Activated naive CD8-positive, alpha-beta T cell treated with anti-CD3 and anti-CD28 coated beads, Interleukin-2, amount 50 U/mL, for 24 hours (primary cell): ENCODE measurements at regions not wholly inside any gene's neighbourhood (a gene's known extent, or its start where the extent isn't known, plus 50 kb on each side); places are given as distances from the start of the nearest gene placed in this dataset.

Source experiments
- ATAC-seq: fragments of 150-1000 bp; cut with Tn5 transposase; one replicate; pipeline ENCODE4 v1.10.0; 2021
- DNase-seq: peaks from one replicate; pipeline ENCODE4 v3.0.0; 2021
- H3K27ac Mint-ChIP-seq: one replicate; pipeline ENCODE4 v1.8.0; 2021; ENCODE audit warnings: mild to moderate bottlenecking, mixed read lengths
- H3K27me3 Mint-ChIP-seq: one replicate; pipeline ENCODE4 v1.8.0; 2021; ENCODE audit warnings: mixed read lengths
- H3K36me3 Mint-ChIP-seq: one replicate; pipeline ENCODE4 v1.8.0; 2021; ENCODE audit warnings: low read depth, mixed read lengths
- H3K4me1 Mint-ChIP-seq: one replicate; pipeline ENCODE4 v1.8.0; 2021; ENCODE audit warnings: mixed read lengths
- H3K4me3 Mint-ChIP-seq: one replicate; pipeline ENCODE4 v1.8.0; 2021; ENCODE audit warnings: mild to moderate bottlenecking, moderate library complexity, mixed read lengths
- H3K9me3 Mint-ChIP-seq: one replicate; pipeline ENCODE4 v1.8.0; 2021; ENCODE audit warnings: mixed read lengths

GRCh38 chr22:22946131-22946530, 58.5 kb downstream of the IGLL5 start:
- DNase-seq: no peak
- ATAC-seq: no peak
- H3K4me3 Mint-ChIP-seq: no peak overlapping the region
- peaks cover 9% of the 10 kb centered on the region for H3K27me3 Mint-ChIP-seq
- no peak overlapping the region for H3K27ac Mint-ChIP-seq
- no peaks in the 10 kb centered on the region for H3K9me3 Mint-ChIP-seq
- no peaks in the 10 kb centered on the region for H3K36me3 Mint-ChIP-seq
- H3K4me1 Mint-ChIP-seq: peaks cover 11% of the 10 kb centered on the region

DNA sequence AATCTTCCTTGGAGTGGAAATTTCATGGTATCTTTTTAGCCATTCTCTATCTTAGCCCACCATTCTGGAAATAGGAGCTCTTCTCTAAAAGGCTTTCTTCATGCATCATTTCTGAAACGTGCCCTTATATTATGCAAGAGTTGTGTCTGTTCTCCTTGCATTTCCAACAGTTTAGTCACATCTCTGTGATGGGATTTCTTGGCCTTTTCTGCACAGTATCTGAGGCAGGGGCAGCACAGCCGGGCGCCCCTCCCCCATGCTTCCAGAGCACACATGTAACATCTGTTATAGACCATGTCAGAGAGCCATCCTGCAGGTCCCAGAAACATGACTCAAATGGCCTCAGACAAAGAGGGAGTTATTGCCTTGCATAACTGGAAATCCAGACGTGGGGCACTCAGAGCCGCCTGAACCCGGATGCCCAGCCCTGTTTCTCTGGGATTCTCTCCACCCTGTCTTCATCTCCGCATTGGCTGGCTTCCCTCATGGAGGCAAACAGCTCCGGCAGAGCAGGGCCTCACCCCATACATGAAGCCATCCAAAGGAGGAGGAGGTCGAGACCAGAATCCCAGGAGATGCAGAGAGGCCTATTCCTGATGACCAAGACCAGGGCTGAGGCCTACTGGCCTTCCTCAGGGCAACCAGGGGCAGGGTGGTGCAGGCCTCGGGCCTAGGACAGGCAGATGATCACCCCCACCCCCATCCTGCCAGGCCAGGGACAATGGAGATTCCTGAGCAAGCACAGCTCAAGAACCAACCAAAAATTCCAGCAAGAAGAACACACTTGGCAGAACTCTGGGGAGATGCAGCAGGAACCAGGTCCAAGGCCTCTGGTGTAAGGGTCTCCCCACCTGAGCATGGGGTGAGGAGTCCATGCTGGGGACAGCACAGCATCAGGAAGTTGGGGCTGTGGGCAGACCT, 61.3 kb downstream of the IGLL5 start:
- Mint-ChIP-seq H3K36me3 (no peaks in the 10 kb centered on the region), H3K9me3 (no peaks in the 10 kb centered on the region), H3K4me1 (peaks cover 15% of the 10 kb centered on the region), H3K27me3 (peaks cover 23% of the 10 kb centered on the region), H3K27ac (no peak overlapping the region), H3K4me3 (no peak overlapping the region)
- ATAC-seq: no peak
- DNase-seq: no peak

- H3K27me3 Mint-ChIP-seq: peaks cover 31% of the 10 kb centered on the region
- H3K4me1 Mint-ChIP-seq: peaks cover 13% of the 10 kb centered on the region
- ATAC-seq: no peak
- no peaks in the 10 kb centered on the region for H3K9me3 Mint-ChIP-seq
- H3K36me3 Mint-ChIP-seq: no peaks in the 10 kb centered on the region
- DNase-seq: no peak
- H3K27ac Mint-ChIP-seq: no peak overlapping the region
- H3K4me3 Mint-ChIP-seq: no peak overlapping the region
These were observed 62.3 kb downstream of the IGLL5 start for GRCh38 chr22:22949953-22950352.

DNA sequence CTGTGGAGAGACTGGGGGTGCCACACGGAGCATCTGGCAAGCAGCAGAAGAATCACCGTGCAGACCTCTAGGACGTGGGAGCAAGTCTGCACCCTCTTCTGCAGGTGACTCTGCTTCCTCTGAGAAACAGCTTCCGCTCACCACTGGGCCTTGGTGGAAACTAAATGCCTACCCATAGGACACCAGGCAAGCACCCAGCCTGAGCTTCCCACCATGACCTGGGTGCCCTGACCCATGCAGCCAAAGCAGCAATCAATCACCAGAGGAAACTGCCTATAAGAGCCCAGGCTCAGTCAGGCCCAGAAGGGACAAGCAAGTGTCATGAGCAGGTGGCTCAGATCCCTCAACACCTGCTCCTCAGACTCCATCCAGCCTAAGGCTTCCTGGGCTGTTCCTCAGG, 63.4 kb downstream of the IGLL5 start:
- ATAC-seq (no peak), DNase-seq (no peak)
- Mint-ChIP-seq H3K9me3 (no peaks in the 10 kb centered on the region), H3K4me3 (no peak overlapping the region), H3K4me1 (peaks cover 13% of the 10 kb centered on the region), H3K27ac (no peak overlapping the region), H3K36me3 (no peaks in the 10 kb centered on the region), H3K27me3 (peaks cover 36% of the 10 kb centered on the region)

DNA sequence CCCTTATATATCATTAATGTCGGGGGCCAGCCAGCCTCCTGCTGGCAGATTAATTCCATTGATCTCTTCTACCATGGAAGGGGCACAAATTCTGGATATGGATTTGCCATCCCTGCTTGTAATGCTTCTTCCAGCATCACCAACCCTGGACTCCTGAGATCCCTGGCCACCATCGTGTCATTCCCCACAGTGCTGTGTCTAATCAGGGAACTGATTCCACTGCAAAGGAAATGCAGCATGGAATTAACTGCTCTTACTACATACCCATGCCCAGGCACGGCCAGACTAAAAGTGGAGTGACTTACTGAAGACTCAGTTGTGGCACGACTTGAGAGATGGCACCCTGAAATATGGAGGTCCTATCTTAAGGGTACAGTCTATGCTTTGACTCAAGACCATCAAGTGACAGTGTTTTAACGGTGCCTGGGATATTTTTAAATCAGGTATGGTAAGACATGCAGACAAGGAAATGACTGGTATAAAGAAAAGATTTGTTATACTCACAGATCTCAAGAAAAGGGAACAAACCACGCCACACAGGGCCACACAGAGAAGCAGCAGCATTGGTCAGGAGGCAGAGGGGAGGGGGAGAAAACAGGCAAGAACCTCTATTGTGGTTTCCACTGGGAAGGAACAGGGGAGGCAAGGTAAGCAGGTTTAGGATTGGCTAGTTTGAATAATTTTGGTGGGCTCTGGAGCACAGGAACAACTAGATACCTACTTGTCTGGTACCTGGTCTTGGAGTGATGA, 65.1 kb downstream of the IGLL5 start:
- Mint-ChIP-seq H3K36me3 (no peaks in the 10 kb centered on the region), H3K4me1 (peaks cover 8% of the 10 kb centered on the region), H3K27ac (no peak overlapping the region), H3K9me3 (no peaks in the 10 kb centered on the region), H3K27me3 (peaks cover 36% of the 10 kb centered on the region), H3K4me3 (no peak overlapping the region)
- DNase-seq (no peak), ATAC-seq (no peak)

DNA sequence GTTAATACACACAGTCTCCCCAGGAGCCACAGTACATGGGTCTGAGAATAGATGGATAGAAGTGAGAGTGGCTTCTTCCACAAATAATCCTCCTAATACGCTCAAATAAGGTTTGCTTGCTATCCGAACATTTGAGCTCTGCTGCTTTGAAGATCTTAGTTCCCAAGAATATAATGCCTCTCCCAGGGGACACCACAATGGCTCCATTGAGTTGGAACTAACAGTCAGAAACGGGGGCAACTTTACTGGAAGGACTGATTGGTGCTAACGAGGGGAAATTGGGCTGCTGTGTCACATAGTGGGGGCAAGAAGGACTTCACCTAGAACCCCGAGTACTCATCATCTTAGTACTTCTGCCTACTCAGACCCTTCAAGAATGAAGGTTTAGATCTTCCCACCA, 66.2 kb downstream of the IGLL5 start:
- no peak overlapping the region for H3K4me3 Mint-ChIP-seq
- no peaks in the 10 kb centered on the region for H3K36me3 Mint-ChIP-seq
- peaks cover 38% of the 10 kb centered on the region for H3K27me3 Mint-ChIP-seq
- H3K4me1 Mint-ChIP-seq: peaks cover 8% of the 10 kb centered on the region
- H3K27ac Mint-ChIP-seq: no peak overlapping the region
- no peaks in the 10 kb centered on the region for H3K9me3 Mint-ChIP-seq
- no peak for DNase-seq
- no peak for ATAC-seq

- peak; percentile 58 for DNase-seq
- H3K27me3 Mint-ChIP-seq: peaks cover 40% of the 10 kb centered on the region
These were observed 67.0 kb downstream of the IGLL5 start for GRCh38 chr22:22954656-22955055.

GRCh38 chr22:22955276-22955798, 67.7 kb downstream of the IGLL5 start:
- DNase-seq (no peak), ATAC-seq (no peak)
- Mint-ChIP-seq H3K4me1 (peaks cover 8% of the 10 kb centered on the region), H3K27me3 (peaks cover 38% of the 10 kb centered on the region), H3K36me3 (no peaks in the 10 kb centered on the region), H3K27ac (no peak overlapping the region), H3K4me3 (no peak overlapping the region), H3K9me3 (no peaks in the 10 kb centered on the region)

More at GRCh38 chr22:22954656-22955055, 67.0 kb downstream of the IGLL5 start:
- Mint-ChIP-seq H3K27ac (no peak overlapping the region), H3K4me1 (peaks cover 8% of the 10 kb centered on the region), H3K9me3 (no peaks in the 10 kb centered on the region), H3K36me3 (no peaks in the 10 kb centered on the region), H3K4me3 (no peak overlapping the region)
- ATAC-seq: peak; percentile 26

DNA sequence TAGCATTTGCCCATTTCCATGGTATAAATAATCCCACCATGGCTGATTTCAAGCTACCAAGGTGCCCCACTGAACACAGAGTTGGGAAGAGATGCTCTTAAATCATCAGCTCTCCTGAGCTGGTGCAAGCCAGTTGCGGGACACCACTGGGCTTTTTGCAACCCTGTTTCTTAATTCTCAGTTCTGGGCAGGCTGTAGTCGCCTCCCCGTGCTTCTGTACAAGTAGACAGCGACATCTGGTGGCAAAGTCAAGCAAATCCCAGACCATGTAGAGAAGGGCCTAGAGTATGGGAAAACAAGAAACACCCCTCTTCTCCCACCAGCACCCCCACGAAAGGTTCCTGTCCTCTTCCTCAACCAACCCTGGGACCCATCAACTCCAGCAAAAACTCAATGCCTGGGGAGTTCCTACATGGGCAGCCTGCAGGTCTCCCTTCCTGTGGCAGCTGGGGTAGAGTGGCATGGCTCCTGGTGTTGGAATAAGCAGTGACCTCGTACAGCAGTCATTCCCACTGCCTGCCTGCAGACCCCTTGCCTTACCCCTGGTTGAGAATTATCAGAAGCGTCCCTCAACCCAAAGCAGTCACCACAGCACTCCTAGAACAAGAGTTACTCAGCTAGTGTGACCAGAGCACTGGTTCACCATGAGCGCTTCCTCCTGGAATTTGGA, 68.4 kb downstream of the IGLL5 start:
- Mint-ChIP-seq H3K4me3 (no peak overlapping the region), H3K27ac (no peak overlapping the region), H3K9me3 (peaks cover under 1% of the 10 kb centered on the region), H3K4me1 (peaks cover 8% of the 10 kb centered on the region), H3K36me3 (no peaks in the 10 kb centered on the region), H3K27me3 (peaks cover 41% of the 10 kb centered on the region)
- ATAC-seq (peak; percentile 77), DNase-seq (peak; percentile 65)

DNA sequence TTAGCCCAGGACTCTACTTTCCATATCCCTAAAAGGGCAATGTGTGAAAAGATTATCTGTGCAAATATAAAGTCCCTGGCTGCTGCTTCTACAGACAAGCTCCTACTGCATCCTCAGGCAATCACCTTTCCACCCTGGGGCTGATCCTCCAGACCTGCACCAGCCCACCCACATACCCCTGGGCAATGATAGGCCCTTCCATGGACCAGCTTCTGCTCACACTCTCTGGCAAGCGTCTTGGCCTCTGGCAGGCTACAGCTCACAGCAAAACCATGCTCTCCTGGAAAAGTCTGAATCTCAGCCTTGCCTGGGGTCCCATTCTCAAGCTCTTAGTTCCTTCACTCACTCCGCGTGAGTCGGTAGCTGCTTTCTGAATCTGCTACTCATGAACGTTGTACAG, 69.5 kb downstream of the IGLL5 start:
- Mint-ChIP-seq H3K36me3 (no peaks in the 10 kb centered on the region), H3K27me3 (peaks cover 38% of the 10 kb centered on the region), H3K4me1 (peaks cover 5% of the 10 kb centered on the region), H3K4me3 (no peak overlapping the region), H3K9me3 (peaks cover 12% of the 10 kb centered on the region), H3K27ac (no peak overlapping the region)
- ATAC-seq (no peak), DNase-seq (no peak)

DNA sequence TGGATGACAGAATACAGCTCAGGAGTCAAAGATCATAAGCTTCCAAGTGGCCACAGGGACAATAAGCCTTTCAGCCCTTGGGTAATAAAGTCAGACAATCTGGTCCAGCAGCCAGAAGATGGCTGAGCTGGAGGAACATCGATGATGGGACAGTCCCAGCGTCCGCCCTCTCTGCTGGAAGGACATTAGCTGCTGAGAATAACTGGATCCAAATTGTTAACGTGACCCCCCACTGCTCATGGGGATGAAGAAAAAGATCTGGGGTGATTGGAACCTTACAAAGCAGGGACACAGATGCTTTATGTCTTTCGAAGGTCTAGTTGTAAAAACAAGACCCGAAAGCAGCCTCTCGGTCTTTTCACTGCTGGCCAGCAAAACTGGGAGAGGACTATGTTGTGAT, 71.0 kb downstream of the IGLL5 start:
- H3K4me3 Mint-ChIP-seq: no peak overlapping the region
- DNase-seq: no peak
- H3K9me3 Mint-ChIP-seq: peaks cover 12% of the 10 kb centered on the region

DNA sequence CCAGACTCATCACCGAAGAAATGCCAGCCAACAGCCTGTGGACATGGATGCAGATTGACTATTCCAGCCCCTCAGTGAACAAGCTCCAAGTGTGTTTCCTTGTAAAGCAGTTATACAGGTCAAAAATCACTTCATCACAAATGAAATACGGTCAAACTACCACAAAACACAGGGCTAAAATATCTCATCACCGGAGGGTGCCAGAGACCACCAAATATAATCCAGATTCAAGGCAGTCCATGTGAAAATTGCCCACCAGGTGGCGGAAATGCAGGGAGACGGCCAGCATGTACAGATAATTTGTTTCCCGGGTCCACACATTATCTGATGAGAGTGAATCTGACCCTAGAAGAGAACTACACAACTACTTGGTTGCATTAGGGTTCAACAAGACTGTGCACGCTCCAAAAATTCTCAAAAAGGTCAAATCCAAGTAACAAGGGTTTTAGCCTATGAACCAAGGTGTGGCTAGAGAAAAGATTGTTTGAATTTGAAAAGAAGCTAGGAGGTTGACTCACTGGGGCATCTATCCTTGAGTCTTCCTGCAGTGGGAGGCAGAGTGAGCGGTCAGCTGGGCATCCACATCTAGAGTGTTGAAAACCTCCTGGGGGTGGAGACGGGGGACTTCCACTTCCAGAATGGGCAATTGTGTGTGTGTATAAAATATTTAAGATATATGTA, 71.7 kb downstream of the IGLL5 start:
- Mint-ChIP-seq H3K27ac (no peak overlapping the region), H3K9me3 (peaks cover 12% of the 10 kb centered on the region), H3K27me3 (peaks cover 31% of the 10 kb centered on the region), H3K4me1 (no peaks in the 10 kb centered on the region), H3K4me3 (no peak overlapping the region), H3K36me3 (no peaks in the 10 kb centered on the region)
- peak; percentile 79 for DNase-seq
- ATAC-seq: peak; percentile 51

More for the DNA sequence above, 71.0 kb downstream of the IGLL5 start:
- H3K27me3 Mint-ChIP-seq: peaks cover 31% of the 10 kb centered on the region
- H3K4me1 Mint-ChIP-seq: peaks cover 4% of the 10 kb centered on the region
- no peaks in the 10 kb centered on the region for H3K36me3 Mint-ChIP-seq
- no peak for ATAC-seq
- H3K27ac Mint-ChIP-seq: no peak overlapping the region

DNA sequence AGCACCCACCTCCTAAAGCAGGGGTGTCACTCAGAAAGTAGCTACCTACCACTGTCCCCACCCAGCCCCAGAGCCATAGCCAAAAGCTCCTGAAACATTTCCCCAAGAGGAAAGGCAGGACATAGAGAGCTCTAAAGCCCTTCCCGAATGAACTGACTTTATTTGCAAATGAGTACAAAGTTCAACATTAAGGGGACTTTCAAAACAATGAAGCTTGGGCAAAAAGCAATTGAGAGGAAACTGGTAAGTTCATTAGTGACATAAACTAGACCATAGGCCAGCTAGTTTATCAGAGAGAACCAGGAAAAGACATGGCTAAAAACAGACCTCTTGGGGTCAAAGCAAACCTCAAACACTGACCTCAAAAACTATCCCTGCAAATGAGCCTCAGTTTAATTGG, 72.7 kb downstream of the IGLL5 start:
- DNase-seq (no peak), ATAC-seq (no peak)
- no peaks in the 10 kb centered on the region for H3K4me1 Mint-ChIP-seq
- H3K9me3 Mint-ChIP-seq: peaks cover 12% of the 10 kb centered on the region
- H3K27ac Mint-ChIP-seq: no peak overlapping the region
- H3K27me3 Mint-ChIP-seq: peaks cover 34% of the 10 kb centered on the region
- no peaks in the 10 kb centered on the region for H3K36me3 Mint-ChIP-seq
- H3K4me3 Mint-ChIP-seq: no peak overlapping the region

DNA sequence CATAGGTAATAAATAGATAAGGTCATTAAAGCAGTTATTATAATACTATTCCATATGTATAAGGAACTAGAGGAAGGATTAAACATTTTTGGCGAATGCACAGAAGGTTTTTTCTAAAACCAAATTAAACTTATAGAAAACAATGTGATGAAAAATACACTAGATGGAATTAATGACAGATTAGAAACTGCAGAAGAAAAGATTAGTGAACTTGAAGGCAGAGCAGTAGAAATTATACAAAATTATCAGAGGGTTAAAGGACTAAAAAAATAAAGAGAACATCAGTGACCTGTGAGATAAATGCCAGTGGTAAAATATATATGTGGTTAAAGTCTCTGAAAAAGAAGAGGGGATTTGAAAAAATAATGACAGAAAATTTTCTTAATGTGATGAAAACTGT, 74.0 kb downstream of the IGLL5 start:
- H3K27ac Mint-ChIP-seq: no peak overlapping the region
- H3K36me3 Mint-ChIP-seq: no peaks in the 10 kb centered on the region
- DNase-seq: no peak
- H3K27me3 Mint-ChIP-seq: peaks cover 37% of the 10 kb centered on the region
- no peak for ATAC-seq
- peaks cover 12% of the 10 kb centered on the region for H3K9me3 Mint-ChIP-seq
- no peak overlapping the region for H3K4me3 Mint-ChIP-seq
- H3K4me1 Mint-ChIP-seq: no peaks in the 10 kb centered on the region
